HG02870 (cell line): ENCODE measurements at regions not wholly inside any gene's neighbourhood (a gene's known extent, or its start where the extent isn't known, plus 50 kb on each side); places are given as distances from the start of the nearest gene placed in this dataset.
"Not testable (repeated sequence)": the region's sequence is repeated elsewhere in the genome, so short reads cannot be mapped to it uniquely, and the experiment has no call there.

Source experiments
- ATAC-seq: cut with Tn5 transposase; IDR thresholded peaks from one replicate; pipeline ENCODE4 v1.9.1; 2021; ENCODE audit warnings: mild to moderate bottlenecking, moderate library complexity; ENCODE audit not compliant: unreplicated experiment

DNA sequence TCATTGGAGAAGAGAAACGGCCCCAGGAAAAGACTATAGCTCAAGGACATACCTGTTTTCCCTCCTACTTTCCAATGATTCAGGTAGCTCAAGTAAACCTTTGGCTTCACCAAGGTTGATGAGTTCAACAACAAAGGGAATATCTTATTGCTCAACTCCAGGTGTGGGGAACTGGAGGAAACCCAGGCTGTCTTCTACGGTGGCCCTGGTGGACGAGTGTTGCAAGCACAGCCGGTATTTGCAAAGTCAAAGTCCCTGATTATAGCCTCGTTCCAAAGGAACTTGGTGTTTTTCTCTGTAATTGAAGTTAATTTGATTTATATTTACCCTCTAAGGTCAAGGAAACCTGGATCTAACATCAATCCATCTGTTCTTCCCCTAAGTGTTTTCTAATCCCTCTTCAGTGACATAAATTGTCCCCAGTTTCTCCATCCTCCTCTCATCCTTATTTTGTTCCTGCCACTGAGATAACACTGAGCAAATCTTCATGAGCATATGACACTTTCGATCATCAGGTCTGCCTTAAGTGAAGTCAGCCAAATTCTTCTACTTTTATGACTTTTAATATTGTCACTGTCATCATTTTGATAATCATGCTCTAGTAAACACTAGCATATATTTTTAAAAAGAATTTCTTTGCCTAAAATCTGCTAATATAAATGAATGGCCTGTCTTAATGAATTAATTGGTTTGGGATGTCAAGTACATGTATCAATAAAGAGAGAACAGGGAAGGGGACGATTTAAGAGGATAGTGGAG, 174.6 kb upstream of the TBX3 start:
- no peak for ATAC-seq

DNA sequence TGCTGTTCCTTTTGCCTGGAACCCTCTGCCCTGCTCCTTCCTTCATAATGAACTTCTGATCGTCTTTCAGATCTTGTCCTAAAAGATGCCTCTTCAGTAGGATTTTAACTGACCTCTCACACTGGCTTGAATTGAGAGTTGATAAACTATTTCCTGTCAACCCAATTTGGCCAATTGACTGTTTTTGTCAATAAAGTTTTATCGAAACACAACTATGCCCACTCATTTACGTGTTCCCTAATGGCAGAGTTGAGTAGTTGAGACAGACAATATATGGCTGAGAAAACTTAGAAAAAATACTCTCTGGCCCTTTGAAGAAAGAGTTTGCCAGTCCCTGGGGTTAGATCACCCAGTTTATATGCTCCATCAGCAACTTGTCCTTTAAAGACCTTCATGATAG, 171.7 kb upstream of the TBX3 start:
- ATAC-seq, result no peak

GRCh38 chr12:114852976-114853529, 169.1 kb upstream of the TBX3 start:
- ATAC-seq, result no peak

GRCh38 chr12:114851981-114852380, 168.0 kb upstream of the TBX3 start:
- no peak for ATAC-seq

- ATAC-seq, result no peak
These were observed 166.8 kb upstream of the TBX3 start for GRCh38 chr12:114850661-114851275.

GRCh38 chr12:114848666-114849065, 164.7 kb upstream of the TBX3 start:
- no peak for ATAC-seq

DNA sequence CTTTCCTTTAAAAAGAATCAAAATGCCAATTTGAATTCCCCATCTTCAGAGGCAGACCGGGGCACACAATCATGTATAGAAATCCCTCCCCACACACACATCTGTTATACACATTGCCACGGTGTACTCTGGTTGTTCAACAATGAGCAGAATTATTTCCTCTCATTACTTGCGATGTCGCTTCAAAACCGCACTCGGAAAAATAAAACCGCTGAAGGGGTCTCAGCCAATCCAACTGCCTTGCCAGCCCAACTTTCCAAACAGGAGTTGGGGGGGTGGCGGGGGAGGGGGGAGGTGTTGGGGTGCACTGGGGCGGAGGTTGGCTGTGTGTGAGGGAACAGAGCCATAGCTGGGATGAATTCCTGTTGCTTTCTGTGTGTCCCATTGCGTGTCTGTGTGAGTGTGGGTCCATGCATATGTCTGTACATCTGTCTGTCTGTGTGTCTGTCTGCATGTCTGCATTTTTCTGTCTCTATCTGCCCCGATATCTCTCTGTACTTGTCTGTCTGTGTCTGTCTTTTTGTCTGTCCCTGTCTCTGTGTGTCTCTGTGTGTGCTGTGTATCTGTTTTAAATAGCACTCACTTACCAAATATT, 163.6 kb upstream of the TBX3 start:
- ATAC-seq, result no peak

GRCh38 chr12:114846771-114847170, 162.8 kb upstream of the TBX3 start:
- no peak for ATAC-seq

DNA sequence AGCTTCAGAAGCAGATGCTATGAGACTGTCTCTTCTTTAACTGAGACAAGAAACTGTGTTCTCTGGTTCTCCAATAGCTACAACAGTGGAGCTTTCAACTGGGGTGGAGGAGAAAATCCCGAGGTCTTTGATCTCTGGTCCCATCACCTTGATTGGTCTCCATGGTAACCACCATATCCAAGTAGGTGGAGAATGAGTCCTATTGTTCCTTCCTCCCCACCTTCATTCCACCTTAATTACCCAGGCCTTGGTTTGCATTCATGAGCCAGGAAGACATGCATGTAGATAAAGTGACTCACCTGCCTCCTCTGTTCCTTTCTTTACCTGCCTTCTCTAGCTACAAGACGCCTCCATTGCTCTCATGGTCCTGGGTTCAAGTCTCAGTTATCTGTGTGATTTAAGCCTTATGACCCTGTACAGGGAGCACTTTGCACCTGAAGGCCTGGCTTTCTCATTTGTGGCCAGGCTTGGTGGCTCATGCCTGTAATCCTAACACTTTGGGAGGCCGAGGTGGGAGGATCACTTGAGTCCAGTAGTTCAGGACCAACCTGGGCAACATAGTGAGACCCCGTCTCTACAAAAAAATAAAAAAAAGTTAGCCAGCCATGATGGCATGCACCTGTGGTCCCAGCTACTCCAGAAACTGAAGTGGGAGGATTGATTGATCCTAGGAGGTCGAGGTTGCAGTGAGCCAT, 157.7 kb upstream of the TBX3 start:
- no peak for ATAC-seq

DNA sequence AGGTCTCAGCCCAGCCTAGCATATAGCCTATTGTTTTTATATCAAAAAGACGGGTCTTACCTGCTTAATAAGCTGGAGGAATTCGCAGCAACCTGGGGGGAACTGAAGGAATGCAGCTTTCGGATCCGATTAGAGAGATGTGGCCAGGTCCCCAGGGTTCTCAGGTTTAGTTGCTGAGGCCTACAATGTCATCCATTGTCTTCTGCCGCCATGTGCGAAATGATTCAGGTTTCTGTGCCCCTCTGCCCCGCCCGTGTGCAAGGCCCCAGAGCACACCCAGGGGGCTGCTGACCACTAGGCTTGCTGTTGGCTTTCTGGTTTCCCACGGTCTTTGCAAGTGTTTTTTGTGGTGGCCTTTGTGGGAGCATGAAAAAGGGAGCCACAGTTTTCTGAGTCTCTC, 154.5 kb upstream of the TBX3 start:
- ATAC-seq, result no peak

DNA sequence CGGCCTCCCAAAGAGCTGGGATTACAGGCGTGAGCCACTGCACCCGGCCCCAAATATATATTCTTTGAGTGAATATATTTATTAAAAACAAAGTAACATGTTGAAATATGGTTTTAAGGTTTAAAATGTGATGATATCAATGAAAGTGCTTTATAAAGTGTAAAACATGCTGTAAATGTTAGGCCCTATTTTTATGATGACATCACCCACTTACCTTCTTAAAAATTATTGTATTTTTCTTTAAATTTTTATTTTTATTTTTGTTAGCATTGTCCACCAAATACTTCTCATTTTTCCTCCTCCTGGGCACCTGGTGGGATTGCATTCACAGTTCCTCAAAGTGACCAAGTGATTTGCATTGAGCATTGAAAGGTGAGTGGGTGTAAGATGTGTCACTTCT, 152.6 kb upstream of the TBX3 start:
- ATAC-seq, result no peak

- ATAC-seq, result no peak
These were observed 151.1 kb upstream of the TBX3 start for GRCh38 chr12:114835031-114835430.

GRCh38 chr12:114834621-114835020, 150.6 kb upstream of the TBX3 start:
- ATAC-seq, result no peak

GRCh38 chr12:114829833-114830232, 145.9 kb upstream of the TBX3 start:
- ATAC-seq, result no peak

- ATAC-seq, result not testable (repeated sequence)
These were observed 145.3 kb upstream of the TBX3 start for GRCh38 chr12:114829244-114829643.

- ATAC-seq, result no peak
These were observed 143.5 kb upstream of the TBX3 start for GRCh38 chr12:114827461-114827860.

- no peak for ATAC-seq
These were observed 142.3 kb upstream of the TBX3 start for GRCh38 chr12:114826244-114826643.

DNA sequence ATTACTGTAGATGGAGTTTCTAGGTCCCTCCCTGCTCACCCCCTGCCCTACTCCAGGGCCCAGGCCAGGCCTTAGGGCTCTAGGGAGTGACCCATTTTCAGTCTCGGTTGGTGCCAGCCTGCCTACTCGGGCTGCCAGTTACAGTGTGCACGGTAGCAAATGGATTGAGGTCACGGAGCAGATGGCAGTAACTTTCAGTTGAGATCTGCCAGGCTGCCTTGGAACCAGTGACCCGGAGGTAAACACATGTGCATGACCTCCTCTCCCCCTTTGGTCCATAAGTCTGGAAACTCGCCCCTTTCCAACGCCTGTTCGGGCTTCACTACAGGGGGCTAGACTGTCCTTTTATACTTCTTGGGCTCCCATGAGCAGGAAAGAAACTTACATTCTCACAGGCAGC, 139.7 kb upstream of the TBX3 start:
- no peak for ATAC-seq

DNA sequence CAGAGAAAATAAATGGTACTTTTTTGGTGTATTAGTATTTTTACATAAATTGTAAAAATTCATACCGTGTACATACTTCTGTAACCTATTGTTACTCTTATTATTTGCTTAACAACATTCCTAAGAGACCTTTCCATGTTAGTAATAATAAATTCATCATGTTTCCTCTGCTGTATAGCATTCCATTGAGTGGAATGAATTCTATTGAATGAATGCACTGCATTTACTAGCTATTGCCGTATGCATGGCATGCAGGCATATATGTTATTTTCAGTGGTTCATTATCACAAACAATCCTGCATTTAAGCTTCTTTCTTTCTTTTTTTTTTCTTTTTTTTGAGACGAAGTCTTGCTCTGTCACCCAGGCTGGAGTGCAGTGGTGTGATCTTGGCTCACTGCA, 137.6 kb upstream of the TBX3 start:
- ATAC-seq, result no peak

DNA sequence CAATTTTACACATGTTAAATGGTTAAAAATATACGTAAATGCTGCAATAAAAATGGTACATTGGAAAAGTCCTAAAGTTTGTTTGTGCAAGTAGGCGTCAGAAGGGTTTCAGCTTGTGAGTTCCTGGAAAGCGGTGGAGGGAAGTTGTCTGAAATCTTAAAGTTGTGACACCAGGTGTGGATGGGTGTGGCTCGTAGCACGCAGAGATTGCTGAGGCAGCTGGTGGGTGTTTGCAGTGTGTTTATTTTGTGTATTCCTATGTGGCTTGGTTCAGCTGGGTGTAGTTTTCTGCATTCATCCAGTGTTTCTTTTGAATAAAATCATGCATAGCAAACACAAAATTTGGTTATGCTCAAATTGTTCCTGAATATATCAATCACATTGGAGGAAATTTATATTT, 136.8 kb upstream of the TBX3 start:
- no peak for ATAC-seq
